ENCODE measurements at regions not wholly inside any gene's neighbourhood (a gene's known extent, or its start where the extent isn't known, plus 50 kb on each side); places are given as distances from the start of the nearest gene placed in this dataset.

DNA sequence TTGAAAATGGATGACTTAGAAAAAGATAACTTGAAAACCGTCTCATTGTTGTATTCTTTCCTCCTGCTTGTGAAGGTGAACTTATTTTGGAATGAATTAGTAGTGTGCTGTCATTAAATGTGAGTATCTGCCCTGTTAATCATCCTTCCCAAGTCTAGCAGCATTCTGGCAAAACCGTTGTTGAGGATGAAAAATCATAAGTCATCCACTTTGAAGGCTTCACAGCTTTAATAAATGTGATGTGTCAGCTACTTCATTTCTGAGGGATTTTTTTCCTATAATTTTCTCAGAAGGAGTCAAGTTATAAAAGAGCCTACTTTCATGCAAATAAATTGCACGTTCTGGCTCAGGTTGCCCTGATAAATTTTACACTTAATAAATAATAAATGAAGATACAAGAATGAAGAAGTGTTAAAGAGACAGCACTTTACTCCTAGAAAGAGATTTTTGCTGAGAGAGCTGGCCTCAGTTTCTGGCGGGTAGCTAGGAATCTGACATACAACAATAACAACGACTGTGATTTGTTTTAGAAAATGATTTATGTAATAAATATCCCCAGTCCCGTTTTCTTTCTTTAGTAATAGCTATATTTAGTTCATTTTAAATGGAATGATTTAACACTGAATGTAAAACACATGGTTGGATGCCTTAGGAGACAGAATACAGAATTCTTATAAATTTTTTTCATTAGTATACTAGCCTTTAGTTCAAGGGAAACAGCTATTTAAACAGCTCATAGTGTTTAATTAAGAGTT lies 516.5 kb upstream of the KLF6 start:
- no peaks in the 10 kb centered on the region for H3K27me3 ChIP-seq
- no peak overlapping the region for H3K4me3 ChIP-seq
- no peak overlapping the region for H3K27ac ChIP-seq
- H3K4me1 ChIP-seq: no peaks in the 10 kb centered on the region
- TF ChIP-seq POLR2AphosphoS5 (IDR thresholded peaks at IDR 0.05) (no peak), EP300 (IDR thresholded peaks at IDR 0.05; ENCODE audit: low read depth) (no peak), POLR2A (IDR thresholded peaks at IDR 0.05) (no peak)
- TF ChIP-seq, protein P1, sequence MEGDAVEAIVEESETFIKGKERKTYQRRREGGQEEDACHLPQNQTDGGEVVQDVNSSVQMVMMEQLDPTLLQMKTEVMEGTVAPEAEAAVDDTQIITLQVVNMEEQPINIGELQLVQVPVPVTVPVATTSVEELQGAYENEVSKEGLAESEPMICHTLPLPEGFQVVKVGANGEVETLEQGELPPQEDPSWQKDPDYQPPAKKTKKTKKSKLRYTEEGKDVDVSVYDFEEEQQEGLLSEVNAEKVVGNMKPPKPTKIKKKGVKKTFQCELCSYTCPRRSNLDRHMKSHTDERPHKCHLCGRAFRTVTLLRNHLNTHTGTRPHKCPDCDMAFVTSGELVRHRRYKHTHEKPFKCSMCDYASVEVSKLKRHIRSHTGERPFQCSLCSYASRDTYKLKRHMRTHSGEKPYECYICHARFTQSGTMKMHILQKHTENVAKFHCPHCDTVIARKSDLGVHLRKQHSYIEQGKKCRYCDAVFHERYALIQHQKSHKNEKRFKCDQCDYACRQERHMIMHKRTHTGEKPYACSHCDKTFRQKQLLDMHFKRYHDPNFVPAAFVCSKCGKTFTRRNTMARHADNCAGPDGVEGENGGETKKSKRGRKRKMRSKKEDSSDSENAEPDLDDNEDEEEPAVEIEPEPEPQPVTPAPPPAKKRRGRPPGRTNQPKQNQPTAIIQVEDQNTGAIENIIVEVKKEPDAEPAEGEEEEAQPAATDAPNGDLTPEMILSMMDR (IDR thresholded peaks at IDR 0.05): no peak
- in situ Hi-C loops (cut with MboI; ENCODE audit: low pct_ligation_motif_present in 1 of 4, low pct_unique_long_range_greater_than_20kb in 1 of 4, low sequenced_read_pairs in 3 of 4): no loop called here
- H3K36me3 ChIP-seq: no peaks in the 10 kb centered on the region
- H3K9me3 ChIP-seq: no peaks in the 10 kb centered on the region
- WGBS, 2 donors (ENCODE audit: low coverage in 1 of 2): 49 to 57% methylated on average over 6 of the region's 6 CpGs
- intact Hi-C loops (cut with DNase I; ENCODE audit: low total_unique reads): no loop called here
- DNase-seq: no peak

GRCh38 chr10:4296161-4296560 lies 511.2 kb upstream of the KLF6 start:
- intact Hi-C loops (cut with DNase I; ENCODE audit: low total_unique reads) (no loop called here), in situ Hi-C loops (cut with MboI; ENCODE audit: low pct_ligation_motif_present in 1 of 4, low pct_unique_long_range_greater_than_20kb in 1 of 4, low sequenced_read_pairs in 3 of 4) (no loop called here)
- no peak for DNase-seq
- TF ChIP-seq, protein P1 (IDR thresholded peaks at IDR 0.05): no peak
- TF ChIP-seq EP300 (IDR thresholded peaks at IDR 0.05; ENCODE audit: low read depth) (no peak), POLR2A (IDR thresholded peaks at IDR 0.05) (no peak), POLR2AphosphoS5 (IDR thresholded peaks at IDR 0.05) (no peak)
- H3K9me3 ChIP-seq: no peaks in the 10 kb centered on the region
- H3K27ac ChIP-seq: no peak overlapping the region
- no peaks in the 10 kb centered on the region for H3K36me3 ChIP-seq
- WGBS, 2 donors (ENCODE audit: low coverage in 1 of 2): 97 to 98% methylated on average over 5 of the region's 5 CpGs
- H3K4me3 ChIP-seq: no peak overlapping the region
- H3K4me1 ChIP-seq: no peaks in the 10 kb centered on the region
- no peaks in the 10 kb centered on the region for H3K27me3 ChIP-seq

- H3K27ac ChIP-seq: no peak overlapping the region
- in situ Hi-C loops (cut with MboI; ENCODE audit: low pct_ligation_motif_present in 1 of 4, low pct_unique_long_range_greater_than_20kb in 1 of 4, low sequenced_read_pairs in 3 of 4): no loop called here
- H3K4me3 ChIP-seq: no peak overlapping the region
- TF ChIP-seq POLR2A (IDR thresholded peaks at IDR 0.05): no peak
- TF ChIP-seq, protein P1 (IDR thresholded peaks at IDR 0.05): no peak
- H3K9me3 ChIP-seq: no peaks in the 10 kb centered on the region
- intact Hi-C loops (cut with DNase I; ENCODE audit: low total_unique reads): no loop called here
- H3K4me1 ChIP-seq: no peaks in the 10 kb centered on the region
- H3K36me3 ChIP-seq: no peaks in the 10 kb centered on the region
- 88 to 89% methylated on average over 11 to 16 of the region's 16 CpGs for WGBS, 2 donors (ENCODE audit: low coverage in 1 of 2)
- no peak for DNase-seq
- H3K27me3 ChIP-seq: no peaks in the 10 kb centered on the region
Measured at GRCh38 chr10:4294996-4295792, 510.2 kb upstream of the KLF6 start.

DNA sequence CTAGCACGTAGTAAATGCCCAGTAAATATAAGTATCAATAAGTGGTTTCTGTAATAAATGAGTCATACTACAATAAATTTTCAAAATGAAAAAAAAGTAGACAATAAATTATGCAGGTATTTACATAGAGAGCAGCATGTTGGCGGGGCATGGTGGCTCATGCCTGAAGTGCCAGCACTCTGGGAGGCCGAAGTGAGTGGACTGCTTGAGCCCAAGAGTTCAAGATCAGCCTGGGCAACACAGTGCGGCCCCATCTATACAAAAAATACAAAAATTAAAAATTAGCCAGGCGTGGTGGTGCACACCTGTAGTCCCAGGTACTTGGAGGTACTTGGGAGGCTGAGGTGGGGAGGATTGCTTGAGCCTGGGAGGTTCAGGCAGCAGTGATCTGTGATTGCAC lies 509.3 kb upstream of the KLF6 start:
- Histone ChIP-seq H3K36me3 (no peaks in the 10 kb centered on the region), H3K27me3 (no peaks in the 10 kb centered on the region), H3K27ac (no peak overlapping the region), H3K9me3 (no peaks in the 10 kb centered on the region), H3K4me3 (no peak overlapping the region), H3K4me1 (no peaks in the 10 kb centered on the region)
- intact Hi-C loops (cut with DNase I; ENCODE audit: low total_unique reads) (no loop called here), in situ Hi-C loops (cut with MboI; ENCODE audit: low pct_ligation_motif_present in 1 of 4, low pct_unique_long_range_greater_than_20kb in 1 of 4, low sequenced_read_pairs in 3 of 4) (no loop called here)
- TF ChIP-seq EP300 (IDR thresholded peaks at IDR 0.05; ENCODE audit: low read depth) (no peak), POLR2AphosphoS5 (IDR thresholded peaks at IDR 0.05) (no peak), POLR2A (IDR thresholded peaks at IDR 0.05) (no peak)
- TF ChIP-seq, protein P1 (IDR thresholded peaks at IDR 0.05): no peak
- DNase-seq: no peak
- 88 to 92% methylated on average over 5 of the region's 5 CpGs for WGBS, 2 donors (ENCODE audit: low coverage in 1 of 2)
